ENCODE measurements at regions not wholly inside any gene's neighbourhood (a gene's known extent, or its start where the extent isn't known, plus 50 kb on each side); places are given as distances from the start of the nearest gene placed in this dataset.

- TF ChIP-seq CTCF (conservative IDR thresholded peaks at IDR 0.05; ENCODE audit: low read depth, low read length), result no peak
- no peak for TF ChIP-seq EZH2 (IDR thresholded peaks at IDR 0.05; ENCODE audit: borderline replicate concordance, low read depth, low read length, poor library complexity, severe bottlenecking)
Observed at GRCh38 chr5:124342584-124342983, 403.9 kb downstream of the ZNF608 start.
